H9 (cell line): ENCODE measurements at regions not wholly inside any gene's neighbourhood (a gene's known extent, or its start where the extent isn't known, plus 50 kb on each side); places are given as distances from the start of the nearest gene placed in this dataset.

ENCODE experiments used
- DNase-seq: peaks from one replicate; pipeline ENCODE4 v3.0.0-alpha.2; 2017
- H2AFZ ChIP-seq: one replicate; pipeline ENCODE4 v1.6.1; 2013; ENCODE audit warnings: mild to moderate bottlenecking, low read length, control low read depth, moderate library complexity
- H2AK5ac ChIP-seq: 2 replicates; pipeline ENCODE4 v1.6.1; 2013; ENCODE audit warnings: low read length, control low read depth, mixed read lengths; ENCODE audit not compliant: insufficient read length
- H2BK120ac ChIP-seq: one replicate; pipeline ENCODE4 v1.6.1; 2013; ENCODE audit warnings: low read depth, mild to moderate bottlenecking, low read length, control low read depth, inconsistent platforms; ENCODE audit not compliant: poor library complexity, severe bottlenecking
- H2BK12ac ChIP-seq: 2 replicates; pipeline ENCODE4 v1.6.1; 2013; ENCODE audit warnings: low read length, control low read depth, mixed read lengths, low read depth; ENCODE audit not compliant: insufficient read length
- H2BK15ac ChIP-seq: 2 replicates; pipeline ENCODE4 v1.6.1; 2013; ENCODE audit warnings: low read depth, low read length, control low read depth
- H2BK20ac ChIP-seq: one replicate; pipeline ENCODE4 v1.6.1; 2013; ENCODE audit warnings: low read depth, mild to moderate bottlenecking, low read length, control low read depth, inconsistent platforms; ENCODE audit not compliant: poor library complexity, severe bottlenecking
- H2BK5ac ChIP-seq: 2 replicates; pipeline ENCODE4 v1.6.1; 2013; ENCODE audit warnings: low read length, control low read depth, mixed read lengths; ENCODE audit not compliant: insufficient read length
- H3K14ac ChIP-seq: 2 replicates; pipeline ENCODE4 v1.6.1; 2013; ENCODE audit warnings: low read length, control low read depth; ENCODE audit not compliant: insufficient read depth
- H3K18ac ChIP-seq: 2 replicates; pipeline ENCODE4 v1.6.1; 2013; ENCODE audit warnings: low read depth, mild to moderate bottlenecking, mixed read lengths, low read length, control low read depth; ENCODE audit not compliant: insufficient read length
- H3K23ac ChIP-seq: 2 replicates; pipeline ENCODE4 v1.6.1; 2013; ENCODE audit warnings: low read length, control low read depth, mixed read lengths, low read depth; ENCODE audit not compliant: insufficient read length
- H3K23me2 ChIP-seq: 2 replicates; pipeline ENCODE4 v1.6.1; 2013; ENCODE audit warnings: low read depth, mild to moderate bottlenecking, mixed read lengths, low read length, control low read depth; ENCODE audit not compliant: insufficient read length, poor library complexity, severe bottlenecking
- H3K27ac ChIP-seq: 2 replicates; pipeline ENCODE4 v1.5.1; 2013; ENCODE audit warnings: low read length, control low read depth, mixed read lengths, low read depth; ENCODE audit not compliant: insufficient read length
- H3K27me3 ChIP-seq: 2 replicates; pipeline ENCODE4 v1.6.1; 2013; ENCODE audit warnings: low read length, control low read depth, inconsistent platforms; ENCODE audit not compliant: insufficient read depth
- H3K4ac ChIP-seq: 2 replicates; pipeline ENCODE4 v1.6.1; 2013; ENCODE audit warnings: low read depth, mild to moderate bottlenecking, control low read depth, inconsistent platforms, low read length, moderate library complexity
- H3K4me1 ChIP-seq: 2 replicates; pipeline ENCODE4 v1.6.1; 2013; ENCODE audit warnings: low read length, control low read depth, inconsistent platforms; ENCODE audit not compliant: insufficient read depth
- H3K4me2 ChIP-seq: 2 replicates; pipeline ENCODE4 v1.6.1; 2013; ENCODE audit warnings: low read length, control low read depth, mixed read lengths; ENCODE audit not compliant: insufficient read length, insufficient read depth
- H3K56ac ChIP-seq: 2 replicates; pipeline ENCODE4 v1.6.1; 2013; ENCODE audit warnings: low read depth, mild to moderate bottlenecking, mixed read lengths, low read length, control low read depth; ENCODE audit not compliant: insufficient read length
- H3K79me1 ChIP-seq: 2 replicates; pipeline ENCODE4 v1.6.1; 2013; ENCODE audit warnings: low read depth, mild to moderate bottlenecking, moderate library complexity, low read length, control low read depth, inconsistent platforms; ENCODE audit not compliant: insufficient read depth, poor library complexity, severe bottlenecking
- H3K79me2 ChIP-seq: 2 replicates; pipeline ENCODE4 v1.6.1; 2013; ENCODE audit warnings: low read length, control low read depth, inconsistent platforms; ENCODE audit not compliant: insufficient read depth
- H3K9ac ChIP-seq: 2 replicates; pipeline ENCODE4 v1.6.1; 2013; ENCODE audit warnings: low read length, control low read depth, mixed read lengths; ENCODE audit not compliant: insufficient read length; ENCODE audit errors: extremely low read depth
- H3K9me3 ChIP-seq: one replicate; pipeline ENCODE4 v1.6.1; 2013; ENCODE audit warnings: low read depth, low read length, inconsistent platforms; ENCODE audit not compliant: control insufficient read depth
- H3T11ph ChIP-seq: one replicate; pipeline ENCODE4 v1.6.1; 2013; ENCODE audit warnings: mild to moderate bottlenecking, low read length, control low read depth, inconsistent platforms
- H4K20me1 ChIP-seq: one replicate; pipeline ENCODE4 v1.6.1; 2013; ENCODE audit not compliant: control insufficient read depth, insufficient read length, insufficient read depth
- H4K5ac ChIP-seq: 2 replicates; pipeline ENCODE4 v1.6.1; 2013; ENCODE audit warnings: low read depth, mild to moderate bottlenecking, mixed read lengths, low read length, control low read depth; ENCODE audit not compliant: insufficient read length
- H4K8ac ChIP-seq: replicated peaks from 2 replicates; pipeline ENCODE4 v1.6.1; 2013; ENCODE audit warnings: low read length, control low read depth, mixed read lengths, low read depth; ENCODE audit not compliant: insufficient read length
- H4K91ac ChIP-seq: 2 replicates; pipeline ENCODE4 v1.6.1; 2013; ENCODE audit warnings: low read depth, mild to moderate bottlenecking, moderate library complexity, mixed read lengths, low read length, control low read depth; ENCODE audit not compliant: insufficient read length
- H3K27ac Mint-ChIP-seq, 3 experiments: 2 replicates in 2 of 3; 3 replicates in 1 of 3; pipeline ENCODE4 v1.8.0; 2020 to 2021; ENCODE audit warnings: mixed read lengths in 3 of 3, mild to moderate bottlenecking in 1 of 3, moderate library complexity in 1 of 3
- H3K27me3 Mint-ChIP-seq: 2 replicates; pipeline ENCODE4 v1.8.0; 2021; ENCODE audit warnings: low read depth, mild to moderate bottlenecking, moderate library complexity, mixed read lengths
- H3K36me3 Mint-ChIP-seq, 3 experiments: 2 replicates in 2 of 3; 3 replicates in 1 of 3; pipeline ENCODE4 v1.8.0; 2020 to 2021; ENCODE audit warnings: low read depth in 3 of 3, mixed read lengths in 3 of 3; ENCODE audit not compliant: insufficient read depth in 1 of 3
- H3K4me1 Mint-ChIP-seq, 2 experiments: 2 replicates each; pipeline ENCODE4 v1.8.0; 2020; ENCODE audit warnings: mixed read lengths in 2 of 2
- H3K4me3 Mint-ChIP-seq, 2 experiments: 2 replicates in 1 of 2; 3 replicates in 1 of 2; pipeline ENCODE4 v1.8.0; 2020 to 2021; ENCODE audit warnings: mild to moderate bottlenecking in 2 of 2, mixed read lengths in 2 of 2, moderate library complexity in 1 of 2
- H3K9me3 Mint-ChIP-seq, 2 experiments: 2 replicates in 1 of 2; 3 replicates in 1 of 2; pipeline ENCODE4 v1.8.0; 2020; ENCODE audit warnings: mild to moderate bottlenecking in 2 of 2, mixed read lengths in 2 of 2, moderate library complexity in 1 of 2
- CTCF ChIP-seq: fragments of 200-600 bp; sonication (generic); conservative IDR thresholded peaks from 3 replicates; pipeline ENCODE4 v1.8.0; 2021; ENCODE audit warnings: antibody characterized with exemption, mild to moderate bottlenecking
- WGBS: extraction: QIAGEN DNeasy Blood & Tissue Kit; methylation state at CpG from one replicate; pipeline ENCODE4 v1.1.7; 2013; ENCODE audit warnings: missing lambda C conversion rate, low lambda C conversion rate, mixed read lengths; ENCODE audit not compliant: insufficient read length; ENCODE audit errors: extremely low coverage; 5-methylcytosine and 5-hydroxymethylcytosine counted together

GRCh38 chr20:54292185-54292584, 84.3 kb downstream of the PFDN4 start:
- Histone ChIP-seq H2AFZ (no peak overlapping the region), H3K4ac (no peak overlapping the region), H3K9ac (no peak overlapping the region), H3K18ac (no peak overlapping the region), H3K23ac (no peak overlapping the region), H2BK20ac (no peak overlapping the region), H2BK5ac (no peak overlapping the region), H2BK12ac (no peak overlapping the region), H4K8ac (no peak overlapping the region), H3K79me1 (no peaks in the 10 kb centered on the region), H2BK120ac (no peak overlapping the region), H3K27me3 (no peaks in the 10 kb centered on the region), H3K56ac (no peak overlapping the region), H3K27ac (no peak overlapping the region), H3K79me2 (no peaks in the 10 kb centered on the region), H3K23me2 (no peaks in the 10 kb centered on the region), H4K91ac (no peak overlapping the region), H2AK5ac (no peak overlapping the region), H3K9me3 (no peaks in the 10 kb centered on the region), H3T11ph (no peak overlapping the region), H2BK15ac (no peak overlapping the region), H3K4me2 (no peak overlapping the region), H4K20me1 (no peaks in the 10 kb centered on the region), H4K5ac (no peak overlapping the region), H3K14ac (no peak overlapping the region), H3K4me1 (peaks cover 4% of the 10 kb centered on the region; the same call in 1 of the 2 replicates)
- H3K4me1 Mint-ChIP-seq: peaks cover 28 to 34% of the 10 kb centered on the region in 2 experiments
- H3K27me3 Mint-ChIP-seq: no peaks in the 10 kb centered on the region
- WGBS: no CpG with 5 or more reads among the region's 3 CpGs
- H3K36me3 Mint-ChIP-seq: no peaks in the 10 kb centered on the region; a peak in 1 of 7 replicates
- no peak for TF ChIP-seq CTCF
- H3K9me3 Mint-ChIP-seq: no peaks in the 10 kb centered on the region
- DNase-seq: no peak
- H3K4me3 Mint-ChIP-seq: no peak overlapping the region; a peak in 1 of 5 replicates
- peak overlapping the region; percentile 46 to 87 (median 86); a peak in 3 of 7 replicates for H3K27ac Mint-ChIP-seq
